ENCODE measurements at regions not wholly inside any gene's neighbourhood (a gene's known extent, or its start where the extent isn't known, plus 50 kb on each side); places are given as distances from the start of the nearest gene placed in this dataset.

DNA sequence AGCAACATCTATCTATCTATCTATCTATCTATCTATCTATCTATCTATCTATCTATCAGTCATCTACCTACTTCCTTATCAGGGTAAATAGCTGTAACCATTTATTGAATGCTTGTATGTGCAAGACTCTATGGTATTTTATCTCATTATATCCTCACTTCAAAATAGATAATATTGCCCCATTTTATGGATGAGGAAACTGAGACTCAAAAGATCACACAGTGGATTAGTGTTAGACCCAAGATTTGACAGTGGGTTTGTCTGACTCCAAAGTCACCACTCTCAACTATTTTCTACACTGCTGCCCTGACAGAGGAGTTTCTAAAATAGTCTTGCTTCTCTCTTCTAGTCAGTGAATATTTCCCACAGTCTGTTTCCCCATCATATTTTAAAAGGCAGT lies 94.3 kb upstream of the NR3C1 start:
- Histone ChIP-seq H3K9me3 (ENCODE audit: control insufficient read depth, insufficient read depth, low read depth, low read length) (no peaks in the 10 kb centered on the region), H3K4me3 (ENCODE audit: low read depth in 2 of 2, low read length in 2 of 2) (no peak overlapping the region), H3K27ac (ENCODE audit: low read length) (no peak overlapping the region), H3K4me1 (ENCODE audit: control insufficient read depth, insufficient read depth, low read length) (no peaks in the 10 kb centered on the region), H3K27me3 (ENCODE audit: control insufficient read depth, insufficient read depth, low read length) (no peaks in the 10 kb centered on the region), H3K36me3 (ENCODE audit: control insufficient read depth, insufficient read depth, low read length) (no peaks in the 10 kb centered on the region)
- DNase-seq (ENCODE audit: low read depth, low spot score) (no peak), ATAC-seq (no peak)
- ChIA-PET POLR2A (no interaction called here), CTCF (no interaction called here)
- BruUV-seq (replicated peaks), result no TSS peak
- intact Hi-C loops (cut with micrococcal nuclease; ENCODE audit: unreplicated experiment), result no loop called here
- TF ChIP-seq TCF7L2 (IDR thresholded peaks at IDR 0.05; ENCODE audit: low read depth, low read length) (no peak), SIN3A (IDR thresholded peaks at IDR 0.05; ENCODE audit: borderline replicate concordance, insufficient read depth, low read depth, low read length) (no peak), POLR2AphosphoS5 (IDR thresholded peaks at IDR 0.05; ENCODE audit: low read depth, low read length) (no peak)
- TF ChIP-seq, protein P1, sequence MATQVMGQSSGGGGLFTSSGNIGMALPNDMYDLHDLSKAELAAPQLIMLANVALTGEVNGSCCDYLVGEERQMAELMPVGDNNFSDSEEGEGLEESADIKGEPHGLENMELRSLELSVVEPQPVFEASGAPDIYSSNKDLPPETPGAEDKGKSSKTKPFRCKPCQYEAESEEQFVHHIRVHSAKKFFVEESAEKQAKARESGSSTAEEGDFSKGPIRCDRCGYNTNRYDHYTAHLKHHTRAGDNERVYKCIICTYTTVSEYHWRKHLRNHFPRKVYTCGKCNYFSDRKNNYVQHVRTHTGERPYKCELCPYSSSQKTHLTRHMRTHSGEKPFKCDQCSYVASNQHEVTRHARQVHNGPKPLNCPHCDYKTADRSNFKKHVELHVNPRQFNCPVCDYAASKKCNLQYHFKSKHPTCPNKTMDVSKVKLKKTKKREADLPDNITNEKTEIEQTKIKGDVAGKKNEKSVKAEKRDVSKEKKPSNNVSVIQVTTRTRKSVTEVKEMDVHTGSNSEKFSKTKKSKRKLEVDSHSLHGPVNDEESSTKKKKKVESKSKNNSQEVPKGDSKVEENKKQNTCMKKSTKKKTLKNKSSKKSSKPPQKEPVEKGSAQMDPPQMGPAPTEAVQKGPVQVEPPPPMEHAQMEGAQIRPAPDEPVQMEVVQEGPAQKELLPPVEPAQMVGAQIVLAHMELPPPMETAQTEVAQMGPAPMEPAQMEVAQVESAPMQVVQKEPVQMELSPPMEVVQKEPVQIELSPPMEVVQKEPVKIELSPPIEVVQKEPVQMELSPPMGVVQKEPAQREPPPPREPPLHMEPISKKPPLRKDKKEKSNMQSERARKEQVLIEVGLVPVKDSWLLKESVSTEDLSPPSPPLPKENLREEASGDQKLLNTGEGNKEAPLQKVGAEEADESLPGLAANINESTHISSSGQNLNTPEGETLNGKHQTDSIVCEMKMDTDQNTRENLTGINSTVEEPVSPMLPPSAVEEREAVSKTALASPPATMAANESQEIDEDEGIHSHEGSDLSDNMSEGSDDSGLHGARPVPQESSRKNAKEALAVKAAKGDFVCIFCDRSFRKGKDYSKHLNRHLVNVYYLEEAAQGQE (IDR thresholded peaks at IDR 0.05; ENCODE audit: insufficient read depth in 1 of 2, low read depth in 2 of 2, low read length in 1 of 2), result no peak
- TF ChIP-seq, protein P2, sequence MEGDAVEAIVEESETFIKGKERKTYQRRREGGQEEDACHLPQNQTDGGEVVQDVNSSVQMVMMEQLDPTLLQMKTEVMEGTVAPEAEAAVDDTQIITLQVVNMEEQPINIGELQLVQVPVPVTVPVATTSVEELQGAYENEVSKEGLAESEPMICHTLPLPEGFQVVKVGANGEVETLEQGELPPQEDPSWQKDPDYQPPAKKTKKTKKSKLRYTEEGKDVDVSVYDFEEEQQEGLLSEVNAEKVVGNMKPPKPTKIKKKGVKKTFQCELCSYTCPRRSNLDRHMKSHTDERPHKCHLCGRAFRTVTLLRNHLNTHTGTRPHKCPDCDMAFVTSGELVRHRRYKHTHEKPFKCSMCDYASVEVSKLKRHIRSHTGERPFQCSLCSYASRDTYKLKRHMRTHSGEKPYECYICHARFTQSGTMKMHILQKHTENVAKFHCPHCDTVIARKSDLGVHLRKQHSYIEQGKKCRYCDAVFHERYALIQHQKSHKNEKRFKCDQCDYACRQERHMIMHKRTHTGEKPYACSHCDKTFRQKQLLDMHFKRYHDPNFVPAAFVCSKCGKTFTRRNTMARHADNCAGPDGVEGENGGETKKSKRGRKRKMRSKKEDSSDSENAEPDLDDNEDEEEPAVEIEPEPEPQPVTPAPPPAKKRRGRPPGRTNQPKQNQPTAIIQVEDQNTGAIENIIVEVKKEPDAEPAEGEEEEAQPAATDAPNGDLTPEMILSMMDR (IDR thresholded peaks at IDR 0.05), result no peak
- in situ Hi-C loops (cut with HindIII; ENCODE audit: low pct_unique_long_range_greater_than_20kb, low sequenced_read_pairs), result no loop called here

DNA sequence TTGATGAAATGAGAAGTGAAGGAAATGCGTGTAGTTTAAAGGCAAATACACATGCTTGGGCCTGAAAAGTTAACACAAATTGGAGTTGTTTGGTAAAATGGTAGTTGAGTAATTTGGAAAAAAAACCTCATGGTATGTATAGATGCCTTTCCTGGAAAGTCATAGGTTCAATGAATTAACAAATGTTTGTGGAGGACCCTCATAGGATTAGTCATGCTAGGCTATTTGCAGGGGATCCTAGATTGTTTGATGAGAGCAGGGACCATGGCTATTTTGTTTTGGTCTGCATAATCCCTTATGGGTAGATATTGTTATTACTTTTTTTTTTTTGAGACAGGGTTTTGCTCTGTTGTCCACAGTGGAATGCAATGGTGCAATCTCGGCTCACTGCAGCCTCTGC lies 93.5 kb upstream of the NR3C1 start:
- no peaks in the 10 kb centered on the region for H3K4me1 ChIP-seq (ENCODE audit: control insufficient read depth, insufficient read depth, low read length)
- intact Hi-C loops (cut with micrococcal nuclease; ENCODE audit: unreplicated experiment) (no loop called here), in situ Hi-C loops (cut with HindIII; ENCODE audit: low pct_unique_long_range_greater_than_20kb, low sequenced_read_pairs) (no loop called here)
- H3K36me3 ChIP-seq (ENCODE audit: control insufficient read depth, insufficient read depth, low read length), result no peaks in the 10 kb centered on the region
- H3K27ac ChIP-seq (ENCODE audit: low read length), result no peak overlapping the region
- no peaks in the 10 kb centered on the region for H3K9me3 ChIP-seq (ENCODE audit: control insufficient read depth, insufficient read depth, low read depth, low read length)
- TF ChIP-seq POLR2AphosphoS5 (IDR thresholded peaks at IDR 0.05; ENCODE audit: low read depth, low read length) (no peak), SIN3A (IDR thresholded peaks at IDR 0.05; ENCODE audit: borderline replicate concordance, insufficient read depth, low read depth, low read length) (no peak), TCF7L2 (IDR thresholded peaks at IDR 0.05; ENCODE audit: low read depth, low read length) (no peak)
- TF ChIP-seq, protein P1 (IDR thresholded peaks at IDR 0.05; ENCODE audit: insufficient read depth in 1 of 2, low read depth in 2 of 2, low read length in 1 of 2), result no peak
- TF ChIP-seq, protein P2 (IDR thresholded peaks at IDR 0.05), result no peak
- CTCF ChIA-PET, result no interaction called here
- ATAC-seq (no peak), DNase-seq (ENCODE audit: low read depth, low spot score) (no peak)
- H3K27me3 ChIP-seq (ENCODE audit: control insufficient read depth, insufficient read depth, low read length), result no peaks in the 10 kb centered on the region
- BruUV-seq (replicated peaks), result no TSS peak
- H3K4me3 ChIP-seq (ENCODE audit: low read depth in 2 of 2, low read length in 2 of 2), result no peak overlapping the region
- POLR2A ChIA-PET, result no interaction called here
